ENCODE measurements at regions not wholly inside any gene's neighbourhood (a gene's known extent, or its start where the extent isn't known, plus 50 kb on each side); places are given as distances from the start of the nearest gene placed in this dataset.

- BruUV-seq (replicated peaks), result no TSS peak
- Mint-ChIP-seq H3K27ac (ENCODE audit: unreplicated experiment) (no peak overlapping the region), H3K4me3 (ENCODE audit: low read depth, unreplicated experiment) (no peak overlapping the region)
Measured at GRCh38 chr17:5672141-5672540, 87.8 kb upstream of the NLRP1 start.

GRCh38 chr17:5672815-5673430 lies 88.6 kb upstream of the NLRP1 start:
- Mint-ChIP-seq H3K27ac (ENCODE audit: unreplicated experiment) (no peak overlapping the region), H3K36me3 (ENCODE audit: insufficient read depth, unreplicated experiment) (no peaks in the 10 kb centered on the region), H3K4me3 (ENCODE audit: low read depth, unreplicated experiment) (no peak overlapping the region), H3K9me3 (ENCODE audit: low read depth, unreplicated experiment) (no peaks in the 10 kb centered on the region), H3K27me3 (ENCODE audit: unreplicated experiment) (peaks cover 68% of the 10 kb centered on the region), H3K4me1 (ENCODE audit: low read depth, unreplicated experiment) (no peaks in the 10 kb centered on the region)
- DNase-seq, result no peak
- intact Hi-C loops (cut with micrococcal nuclease; ENCODE audit: unreplicated experiment), result no loop called here
- no TSS peak for BruUV-seq (replicated peaks)
- no peak for TF ChIP-seq CTCF (IDR thresholded peaks at IDR 0.05; ENCODE audit: unreplicated experiment)
- CTCF ChIA-PET, result interaction anchor here (1.9 kb wide), 1 partner anchor 11 kb away, joined by 4 read pairs; no protein-coding TSS in a partner anchor

More at GRCh38 chr17:5672141-5672540, 87.8 kb upstream of the NLRP1 start:
- Mint-ChIP-seq H3K9me3 (ENCODE audit: low read depth, unreplicated experiment) (no peaks in the 10 kb centered on the region), H3K27me3 (ENCODE audit: unreplicated experiment) (peaks cover 67% of the 10 kb centered on the region), H3K4me1 (ENCODE audit: low read depth, unreplicated experiment) (no peaks in the 10 kb centered on the region), H3K36me3 (ENCODE audit: insufficient read depth, unreplicated experiment) (no peaks in the 10 kb centered on the region)
- no peak for TF ChIP-seq CTCF (IDR thresholded peaks at IDR 0.05; ENCODE audit: unreplicated experiment)
- DNase-seq, result no peak
- intact Hi-C loops (cut with micrococcal nuclease; ENCODE audit: unreplicated experiment), result no loop called here
- CTCF ChIA-PET, result interaction anchor here (1.9 kb wide), 1 partner anchor 10 kb away, joined by 4 read pairs; no protein-coding TSS in a partner anchor

- DNase-seq, result no peak
- Mint-ChIP-seq H3K36me3 (ENCODE audit: insufficient read depth, unreplicated experiment) (no peaks in the 10 kb centered on the region), H3K9me3 (ENCODE audit: low read depth, unreplicated experiment) (no peaks in the 10 kb centered on the region), H3K4me3 (ENCODE audit: low read depth, unreplicated experiment) (no peak overlapping the region), H3K4me1 (ENCODE audit: low read depth, unreplicated experiment) (no peaks in the 10 kb centered on the region), H3K27ac (ENCODE audit: unreplicated experiment) (no peak overlapping the region), H3K27me3 (ENCODE audit: unreplicated experiment) (peaks cover 78% of the 10 kb centered on the region)
- no TSS peak for BruUV-seq (replicated peaks)
- no peak for TF ChIP-seq CTCF (IDR thresholded peaks at IDR 0.05; ENCODE audit: unreplicated experiment)
- intact Hi-C loops (cut with micrococcal nuclease; ENCODE audit: unreplicated experiment), result no loop called here
- CTCF ChIA-PET, result no interaction called here
Measured at GRCh38 chr17:5675625-5676421, 91.5 kb upstream of the NLRP1 start.

- CTCF ChIA-PET, result no interaction called here
- H3K4me3 Mint-ChIP-seq (ENCODE audit: low read depth, unreplicated experiment), result no peak overlapping the region
- H3K9me3 Mint-ChIP-seq (ENCODE audit: low read depth, unreplicated experiment), result no peaks in the 10 kb centered on the region
- TF ChIP-seq CTCF (IDR thresholded peaks at IDR 0.05; ENCODE audit: unreplicated experiment), result no peak
- H3K27me3 Mint-ChIP-seq (ENCODE audit: unreplicated experiment), result peaks cover 93% of the 10 kb centered on the region
- H3K27ac Mint-ChIP-seq (ENCODE audit: unreplicated experiment), result no peak overlapping the region
- intact Hi-C loops (cut with micrococcal nuclease; ENCODE audit: unreplicated experiment), result no loop called here
- no TSS peak for BruUV-seq (replicated peaks)
- no peaks in the 10 kb centered on the region for H3K4me1 Mint-ChIP-seq (ENCODE audit: low read depth, unreplicated experiment)
- no peak for DNase-seq
- H3K36me3 Mint-ChIP-seq (ENCODE audit: insufficient read depth, unreplicated experiment), result no peaks in the 10 kb centered on the region
Measured at GRCh38 chr17:5677620-5678019, 93.3 kb upstream of the NLRP1 start.
